ENCODE measurements at regions not wholly inside any gene's neighbourhood (a gene's known extent, or its start where the extent isn't known, plus 50 kb on each side); places are given as distances from the start of the nearest gene placed in this dataset.
"Not testable (repeated sequence)": the region's sequence is repeated elsewhere in the genome, so short reads cannot be mapped to it uniquely, and the experiment has no call there.

GRCh38 chr6:40152196-40152595, 217.9 kb upstream of the MOCS1 start:
- TF ChIP-seq CTCF (conservative IDR thresholded peaks at IDR 0.05; ENCODE audit: low read depth, low read length): no peak
- H3K4me3 ChIP-seq (ENCODE audit: low read length): no peak overlapping the region
- DNase-seq (ENCODE audit: low read depth): no peak

- no peak for DNase-seq (ENCODE audit: low read depth)
- no peak overlapping the region for H3K4me3 ChIP-seq (ENCODE audit: low read length)
- TF ChIP-seq CTCF (conservative IDR thresholded peaks at IDR 0.05; ENCODE audit: low read depth, low read length): no peak
Measured at GRCh38 chr6:40148882-40149573, 214.8 kb upstream of the MOCS1 start.

GRCh38 chr6:40146902-40147301, 212.6 kb upstream of the MOCS1 start:
- TF ChIP-seq CTCF (conservative IDR thresholded peaks at IDR 0.05; ENCODE audit: low read depth, low read length): no peak
- no peak overlapping the region for H3K4me3 ChIP-seq (ENCODE audit: low read length)

GRCh38 chr6:40139447-40139846, 205.2 kb upstream of the MOCS1 start:
- TF ChIP-seq CTCF (conservative IDR thresholded peaks at IDR 0.05; ENCODE audit: low read depth, low read length): no peak
- H3K4me3 ChIP-seq (ENCODE audit: low read length): no peak overlapping the region
- DNase-seq (ENCODE audit: low read depth): no peak

More at GRCh38 chr6:40146902-40147301, 212.6 kb upstream of the MOCS1 start:
- DNase-seq (ENCODE audit: low read depth): no peak

GRCh38 chr6:40138273-40138720, 204.0 kb upstream of the MOCS1 start:
- no peak for DNase-seq (ENCODE audit: low read depth)
- TF ChIP-seq CTCF (conservative IDR thresholded peaks at IDR 0.05; ENCODE audit: low read depth, low read length): no peak
- H3K4me3 ChIP-seq (ENCODE audit: low read length): no peak overlapping the region

GRCh38 chr6:40135491-40136072, 201.3 kb upstream of the MOCS1 start:
- no peak for DNase-seq (ENCODE audit: low read depth)
- H3K4me3 ChIP-seq (ENCODE audit: low read length): no peak overlapping the region
- TF ChIP-seq CTCF (conservative IDR thresholded peaks at IDR 0.05; ENCODE audit: low read depth, low read length): no peak

GRCh38 chr6:40133981-40134380, 199.7 kb upstream of the MOCS1 start:
- DNase-seq (ENCODE audit: low read depth); H3K4me3 ChIP-seq (ENCODE audit: low read length): not testable (repeated sequence)
